Keratinocyte (primary cell): ENCODE measurements at regions not wholly inside any gene's neighbourhood (a gene's known extent, or its start where the extent isn't known, plus 50 kb on each side); places are given as distances from the start of the nearest gene placed in this dataset.

ENCODE experiments used
- DNase-seq: peaks from one replicate; pipeline ENCODE4 v3.0.0-alpha.2; 2011; ENCODE audit warnings: low read depth, missing footprints, low spot score
- FAIRE-seq: peaks from 2 replicates; lab custom pipeline; 2011; peaks lifted over from hg19 to GRCh38; lab: Jason Lieb, UNC
- H2AFZ ChIP-seq: 2 replicates; pipeline ENCODE4 v1.6.0; 2012; ENCODE audit warnings: low read length, control low read depth, inconsistent platforms; ENCODE audit not compliant: control insufficient read depth
- H3K27ac ChIP-seq: 2 replicates; pipeline ENCODE4 v1.5.1; 2011; ENCODE audit warnings: low read length; ENCODE audit not compliant: control insufficient read depth, insufficient read depth
- H3K27me3 ChIP-seq: 3 replicates; pipeline ENCODE4 v1.6.0; 2011; ENCODE audit warnings: low read length; ENCODE audit not compliant: control insufficient read depth, insufficient read depth; ENCODE audit errors: extremely low read depth
- H3K36me3 ChIP-seq, 2 experiments: 2 replicates in 1 of 2; 3 replicates in 1 of 2; pipeline ENCODE4 v1.5.1; 2011; ENCODE audit warnings: low read length in 2 of 2, mild to moderate bottlenecking in 1 of 2; ENCODE audit not compliant: control insufficient read depth in 2 of 2, insufficient read depth in 2 of 2; ENCODE audit errors: extremely low read depth in 1 of 2
- H3K4me1 ChIP-seq: 3 replicates; pipeline ENCODE4 v1.5.1; 2011; ENCODE audit warnings: low read length; ENCODE audit not compliant: control insufficient read depth, insufficient read depth; ENCODE audit errors: extremely low read depth
- H3K4me2 ChIP-seq: 3 replicates; pipeline ENCODE4 v1.6.0; 2011; ENCODE audit warnings: low read depth, low read length; ENCODE audit not compliant: control insufficient read depth, insufficient read depth; ENCODE audit errors: extremely low read depth
- H3K4me3 ChIP-seq, 3 experiments: fragments of 200-600 bp in 1 of 3; sonication (generic) in 1 of 3; 2 replicates in 2 of 3; 3 replicates in 1 of 3; pipeline ENCODE4 v1.5.1; 2011 to 2016; ENCODE audit warnings: low read length in 3 of 3, mild to moderate bottlenecking in 3 of 3, control low read depth in 2 of 3, inconsistent platforms in 1 of 3, low read depth in 1 of 3, mixed read lengths in 1 of 3, mixed run types in 1 of 3, moderate library complexity in 1 of 3; ENCODE audit not compliant: control insufficient read depth in 2 of 3, insufficient read depth in 2 of 3; ENCODE audit errors: extremely low read depth in 1 of 3
- H3K79me2 ChIP-seq: 2 replicates; pipeline ENCODE4 v1.6.0; 2012; ENCODE audit warnings: low read length; ENCODE audit not compliant: control insufficient read depth, insufficient read depth
- H3K9ac ChIP-seq: 3 replicates; pipeline ENCODE4 v1.6.0; 2011; ENCODE audit warnings: low read length; ENCODE audit not compliant: control insufficient read depth, insufficient read depth; ENCODE audit errors: extremely low read depth
- H3K9me1 ChIP-seq: 3 replicates; pipeline ENCODE4 v1.6.0; 2011; ENCODE audit warnings: low read length; ENCODE audit not compliant: control insufficient read depth, insufficient read depth; ENCODE audit errors: extremely low read depth
- H3K9me3 ChIP-seq: 2 replicates; pipeline ENCODE4 v1.5.1; 2012; ENCODE audit warnings: low read depth, low read length; ENCODE audit not compliant: control insufficient read depth
- H4K20me1 ChIP-seq: 3 replicates; pipeline ENCODE4 v1.6.0; 2011; ENCODE audit warnings: low read length; ENCODE audit not compliant: control insufficient read depth, insufficient read depth; ENCODE audit errors: extremely low read depth
- EZH2 ChIP-seq: IDR thresholded peaks from one replicate; pipeline ENCODE4 v1.6.1; 2012; ENCODE audit warnings: inconsistent platforms, mild to moderate bottlenecking, low read length, moderate library complexity
- dilution Hi-C: fragments of 300-500 bp; cut with MboI; formaldehyde crosslinking; loops from one replicate; pipeline ENCODE4 v1.7.0; 2020; ENCODE audit warnings: low sequenced_read_pairs; ENCODE audit not compliant: extremely low pct_ligation_motif_present
- TF ChIP-seq, protein P1 (sequence below), 3 experiments: IDR thresholded peaks in 1 of 3; conservative IDR thresholded peaks in 1 of 3; optimal IDR thresholded peaks in 1 of 3; 2 replicates in 2 of 3; 3 replicates in 1 of 3; pipeline versions ENCODE3 to v1.5.1; 2011; ENCODE audit warnings: low read length in 3 of 3, mild to moderate bottlenecking in 3 of 3, moderate library complexity in 2 of 3, control low read depth in 1 of 3, inconsistent platforms in 1 of 3; ENCODE audit not compliant: insufficient read depth in 2 of 3; ENCODE audit errors: extremely low read depth in 1 of 3

DNA sequence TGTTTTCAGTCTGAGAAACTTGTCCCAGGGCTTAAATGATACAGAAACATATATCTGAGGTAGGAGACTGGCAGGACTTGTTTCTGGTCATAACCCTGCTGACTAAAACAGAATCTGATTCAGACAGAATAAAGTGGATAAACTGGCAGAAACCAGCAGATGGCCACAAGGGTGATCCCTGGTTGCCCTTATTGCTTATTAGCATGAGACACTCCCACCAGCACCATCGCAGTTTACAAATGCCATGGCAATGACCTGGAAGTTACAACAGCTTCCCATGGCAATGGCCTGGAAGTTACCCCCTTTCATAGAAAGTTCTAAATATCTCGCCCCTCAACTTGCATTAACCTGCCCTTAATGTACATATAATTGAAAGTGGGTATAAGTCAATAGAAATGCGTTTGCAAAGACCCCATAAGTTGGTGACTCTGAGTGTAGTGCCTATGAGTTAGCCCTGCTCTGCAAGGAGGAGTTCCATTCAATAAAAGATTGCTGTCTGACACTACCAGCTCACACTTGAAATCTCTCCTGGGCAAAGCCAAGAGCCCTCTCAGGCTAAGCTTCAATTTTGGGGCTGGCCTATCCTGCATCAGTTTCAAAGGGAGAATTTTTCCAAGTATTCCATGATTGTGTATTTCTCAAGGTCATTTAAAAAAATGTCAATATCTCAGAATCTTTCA, 52.9 kb upstream of the PAGE5 start:
- H4K20me1 ChIP-seq = no peaks in the 10 kb centered on the region
- no peaks in the 10 kb centered on the region for H3K4me1 ChIP-seq
- H3K9me1 ChIP-seq = no peaks in the 10 kb centered on the region
- H3K27me3 ChIP-seq = no peaks in the 10 kb centered on the region
- DNase-seq (no peak), FAIRE-seq (no peak)
- H3K36me3 ChIP-seq = no peaks in the 10 kb centered on the region
- H3K4me3 ChIP-seq = no peak overlapping the region
- TF ChIP-seq EZH2 = no peak
- TF ChIP-seq, protein P1, sequence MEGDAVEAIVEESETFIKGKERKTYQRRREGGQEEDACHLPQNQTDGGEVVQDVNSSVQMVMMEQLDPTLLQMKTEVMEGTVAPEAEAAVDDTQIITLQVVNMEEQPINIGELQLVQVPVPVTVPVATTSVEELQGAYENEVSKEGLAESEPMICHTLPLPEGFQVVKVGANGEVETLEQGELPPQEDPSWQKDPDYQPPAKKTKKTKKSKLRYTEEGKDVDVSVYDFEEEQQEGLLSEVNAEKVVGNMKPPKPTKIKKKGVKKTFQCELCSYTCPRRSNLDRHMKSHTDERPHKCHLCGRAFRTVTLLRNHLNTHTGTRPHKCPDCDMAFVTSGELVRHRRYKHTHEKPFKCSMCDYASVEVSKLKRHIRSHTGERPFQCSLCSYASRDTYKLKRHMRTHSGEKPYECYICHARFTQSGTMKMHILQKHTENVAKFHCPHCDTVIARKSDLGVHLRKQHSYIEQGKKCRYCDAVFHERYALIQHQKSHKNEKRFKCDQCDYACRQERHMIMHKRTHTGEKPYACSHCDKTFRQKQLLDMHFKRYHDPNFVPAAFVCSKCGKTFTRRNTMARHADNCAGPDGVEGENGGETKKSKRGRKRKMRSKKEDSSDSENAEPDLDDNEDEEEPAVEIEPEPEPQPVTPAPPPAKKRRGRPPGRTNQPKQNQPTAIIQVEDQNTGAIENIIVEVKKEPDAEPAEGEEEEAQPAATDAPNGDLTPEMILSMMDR (optimal IDR thresholded peaks at IDR 0.05 in 1 of 3, IDR thresholded peaks at IDR 0.05 in 1 of 3, conservative IDR thresholded peaks at IDR 0.05 in 1 of 3; ENCODE audit: extremely low read depth in 1 of 3, insufficient read depth in 2 of 3, low read length in 3 of 3) = no peak
- no peak overlapping the region for H3K4me2 ChIP-seq
- H3K79me2 ChIP-seq = no peaks in the 10 kb centered on the region
- H3K9me3 ChIP-seq = no peaks in the 10 kb centered on the region
- dilution Hi-C loops = no loop called here
- no peak overlapping the region for H3K9ac ChIP-seq
- no peak overlapping the region for H2AFZ ChIP-seq
- H3K27ac ChIP-seq = no peak overlapping the region

DNA sequence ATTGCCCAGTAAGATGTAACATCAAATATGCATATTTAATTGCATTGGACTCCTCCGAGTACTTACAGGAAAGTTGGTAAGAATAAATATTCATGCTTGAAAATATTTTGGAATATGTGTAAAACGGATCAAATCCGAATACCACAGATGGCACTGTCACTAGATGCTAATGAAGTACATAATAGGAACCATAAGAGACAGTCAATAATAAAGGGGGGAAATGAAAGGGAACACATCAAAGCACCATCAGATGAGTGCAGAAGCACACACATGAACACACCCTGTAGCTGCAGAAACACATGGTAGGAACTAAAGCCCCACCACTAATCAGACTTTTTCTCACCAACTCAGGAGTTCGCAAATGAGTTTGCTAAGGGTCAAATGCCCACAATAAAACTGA, 52.2 kb upstream of the PAGE5 start:
- H3K4me2 ChIP-seq = no peak overlapping the region
- FAIRE-seq (no peak), DNase-seq (no peak)
- no peaks in the 10 kb centered on the region for H3K36me3 ChIP-seq
- H3K27me3 ChIP-seq = no peaks in the 10 kb centered on the region
- no peaks in the 10 kb centered on the region for H3K79me2 ChIP-seq
- H3K9ac ChIP-seq = no peak overlapping the region
- no peaks in the 10 kb centered on the region for H3K9me3 ChIP-seq
- no peaks in the 10 kb centered on the region for H3K4me1 ChIP-seq
- H2AFZ ChIP-seq = no peak overlapping the region
- no peaks in the 10 kb centered on the region for H3K9me1 ChIP-seq
- TF ChIP-seq EZH2 = no peak
- TF ChIP-seq, protein P1 (optimal IDR thresholded peaks at IDR 0.05 in 1 of 3, IDR thresholded peaks at IDR 0.05 in 1 of 3, conservative IDR thresholded peaks at IDR 0.05 in 1 of 3; ENCODE audit: extremely low read depth in 1 of 3, insufficient read depth in 2 of 3, low read length in 3 of 3) = no peak
- H3K4me3 ChIP-seq = no peak overlapping the region
- no peak overlapping the region for H3K27ac ChIP-seq
- dilution Hi-C loops = no loop called here
- H4K20me1 ChIP-seq = no peaks in the 10 kb centered on the region
